HCT116 (cell line): ENCODE measurements at regions not wholly inside any gene's neighbourhood (a gene's known extent, or its start where the extent isn't known, plus 50 kb on each side); places are given as distances from the start of the nearest gene placed in this dataset.

Source experiments
- ATAC-seq: fragments of 200-7000 bp; cut with Tn5 transposase; 2 replicates; pipeline ENCODE4 v1.9.1; 2020; ENCODE audit warnings: mild to moderate bottlenecking, moderate library complexity
- BruUV-seq: library from RNA; stranded (reverse); fragments of 400-500 nt; replicated peaks from 2 replicates; lab custom pipeline; 2021; lab: Mats Ljungman, UMichigan
- CTCF ChIA-PET: fragments of 300-600 bp; sonication (Branson Sonifier 250); formaldehyde crosslinking; loops from one replicate; lab custom pipeline; 2021; ENCODE audit warnings: antibody characterized with exemption; lab: Charles Lee
- POLR2A ChIA-PET: fragments of 300-600, 350-600 bp; sonication (Branson Sonifier 250); formaldehyde crosslinking; loops from one replicate; lab custom pipeline; 2021; ENCODE audit warnings: antibody characterized with exemption; lab: Charles Lee
- RAD21 ChIA-PET, 2 experiments: fragments of 300-600 bp; sonication (Branson Sonifier 250); formaldehyde crosslinking; loops; one replicate each; lab custom pipeline; 2023; ENCODE audit warnings: low total read pairs in 2 of 2; ENCODE audit not compliant: uncharacterized antibody in 2 of 2, unreplicated experiment in 2 of 2, low non-redundant PET in 1 of 2; lab: Charles Lee
- DNase-seq: peaks from one replicate; pipeline ENCODE4 v3.0.0-alpha.2; 2010; ENCODE audit warnings: low read depth, low spot score
- H2AFZ ChIP-seq: fragments of 200-600 bp; shearing (Covaris generic), sonication (generic); 2 replicates; pipeline ENCODE4 v1.6.1; 2017; ENCODE audit warnings: low read depth, mixed run types, mixed read lengths, antibody characterized with exemption, low read length; ENCODE audit not compliant: poor library complexity, severe bottlenecking
- H3K27ac ChIP-seq: 2 replicates; pipeline ENCODE4 v1.5.1; 2012; ENCODE audit warnings: low read depth, low read length
- H3K27me3 ChIP-seq: fragments of 200-600 bp; sonication (generic); 2 replicates; pipeline ENCODE4 v1.6.1; 2016; ENCODE audit warnings: mixed run types, low read length, mixed read lengths; ENCODE audit not compliant: insufficient read depth
- H3K36me3 ChIP-seq, 2 experiments: fragments of 200-500 bp in 1 of 2; fragments of 200-600 bp in 1 of 2; sonication (Bioruptor generic) in 1 of 2; sonication (generic) in 1 of 2; 2 replicates each; pipeline versions ENCODE4 v1.5.1 to v1.6.1; 2014 to 2016; ENCODE audit warnings: low read length in 2 of 2, inconsistent platforms in 1 of 2, mixed read lengths in 1 of 2, mixed run types in 1 of 2; ENCODE audit not compliant: insufficient read depth in 2 of 2, control insufficient read depth in 1 of 2
- H3K4me1 ChIP-seq, 2 experiments: fragments of 200-600 bp in 1 of 2; sonication (generic) in 1 of 2; 2 replicates each; pipeline versions ENCODE4 v1.5.1 to v1.6.1; 2012 to 2017; ENCODE audit warnings: low read length in 2 of 2, inconsistent platforms in 1 of 2, mild to moderate bottlenecking in 1 of 2, mixed read lengths in 1 of 2, mixed run types in 1 of 2, moderate library complexity in 1 of 2; ENCODE audit not compliant: insufficient read depth in 2 of 2, control insufficient read depth in 1 of 2
- H3K4me2 ChIP-seq: fragments of 200-600 bp; sonication (generic); 2 replicates; pipeline ENCODE4 v1.6.1; 2017; ENCODE audit warnings: mixed run types, low read length, mixed read lengths
- H3K4me3 ChIP-seq, 2 experiments: fragments of 200-600 bp in 1 of 2; sonication (generic) in 1 of 2; replicated peaks in 1 of 2; 2 replicates each; pipeline ENCODE4 v1.5.1; 2011 to 2016; ENCODE audit warnings: low read length in 2 of 2, control low read depth in 1 of 2, low read depth in 1 of 2, mild to moderate bottlenecking in 1 of 2, mixed read lengths in 1 of 2, mixed run types in 1 of 2
- H3K79me2 ChIP-seq: fragments of 200-600 bp; sonication (generic); 2 replicates; pipeline ENCODE4 v1.6.1; 2017; ENCODE audit warnings: mild to moderate bottlenecking, mixed run types, low read length, moderate library complexity, mixed read lengths; ENCODE audit not compliant: insufficient read depth
- H3K9ac ChIP-seq: fragments of 200-600 bp; sonication (generic); 2 replicates; pipeline ENCODE4 v1.6.1; 2016; ENCODE audit warnings: low read length, mixed read lengths
- H3K9me2 ChIP-seq: fragments of 200-600 bp; sonication (generic), shearing (Covaris generic); 2 replicates; pipeline ENCODE4 v1.6.1; 2017; ENCODE audit warnings: mixed run types, mild to moderate bottlenecking, moderate library complexity; ENCODE audit not compliant: insufficient read depth
- H3K9me3 ChIP-seq, 2 experiments: fragments of 200-500 bp in 1 of 2; fragments of 200-600 bp in 1 of 2; sonication (Bioruptor generic) in 1 of 2; sonication (generic) in 1 of 2; 2 replicates each; pipeline ENCODE4 v1.6.1; 2014 to 2017; ENCODE audit warnings: low read length in 2 of 2, mixed read lengths in 2 of 2, inconsistent platforms in 1 of 2, low read depth in 1 of 2, mild to moderate bottlenecking in 1 of 2, mixed run types in 1 of 2, moderate library complexity in 1 of 2; ENCODE audit not compliant: control insufficient read depth in 1 of 2, insufficient read depth in 1 of 2
- H4K20me1 ChIP-seq: fragments of 200-600 bp; sonication (generic), shearing (Covaris generic); 2 replicates; pipeline ENCODE4 v1.6.1; 2017; ENCODE audit warnings: mixed run types, mild to moderate bottlenecking, moderate library complexity; ENCODE audit not compliant: insufficient read depth
- ATF3 ChIP-seq: IDR thresholded peaks from 2 replicates; pipeline ENCODE4 v1.6.1; 2012
- CTCF ChIP-seq, 3 experiments: fragments of 200-600 bp in 1 of 3; sonication (generic) in 1 of 3; IDR thresholded peaks in 2 of 3; conservative IDR thresholded peaks in 1 of 3; 2 replicates each; pipeline ENCODE4 v1.5.1; 2012 to 2017; ENCODE audit warnings: low read depth in 2 of 3, low read length in 2 of 3, antibody characterized with exemption in 1 of 3, borderline replicate concordance in 1 of 3, control low read depth in 1 of 3, mild to moderate bottlenecking in 1 of 3, mixed read lengths in 1 of 3, mixed run types in 1 of 3, moderate library complexity in 1 of 3; ENCODE audit not compliant: insufficient read depth in 1 of 3
- EGR1 ChIP-seq: IDR thresholded peaks from 2 replicates; pipeline ENCODE4 v1.6.1; 2012; ENCODE audit warnings: low read depth
- JUND ChIP-seq: IDR thresholded peaks from 2 replicates; pipeline ENCODE4 v1.6.1; 2012
- POLR2AphosphoS5 ChIP-seq: IDR thresholded peaks from 2 replicates; pipeline ENCODE4 v1.6.1; 2011; ENCODE audit warnings: mild to moderate bottlenecking, low read depth, low read length, moderate library complexity
- RAD21 ChIP-seq: IDR thresholded peaks from 2 replicates; pipeline ENCODE4 v1.6.1; 2012; ENCODE audit warnings: low read depth, mild to moderate bottlenecking
- SRF ChIP-seq: IDR thresholded peaks from 2 replicates; pipeline ENCODE4 v1.6.1; 2012; ENCODE audit warnings: low read depth
- YY1 ChIP-seq: IDR thresholded peaks from 2 replicates; pipeline ENCODE4 v1.6.1; 2011; ENCODE audit warnings: low read length, low read depth, moderate library complexity, mild to moderate bottlenecking; ENCODE audit not compliant: insufficient replicate concordance; ENCODE audit errors: extremely low read depth
- intact Hi-C: fragments of 100-400 bp; cut with micrococcal nuclease; formaldehyde crosslinking; loops from 2 replicates; pipeline ENCODE4 v1.10.0; 2022

- no peak overlapping the region for H3K27ac ChIP-seq
- H3K9ac ChIP-seq, result no peak overlapping the region
- no peak overlapping the region for H3K4me3 ChIP-seq
- no peaks in the 10 kb centered on the region for H3K36me3 ChIP-seq
- H3K79me2 ChIP-seq, result no peaks in the 10 kb centered on the region
- RAD21 ChIA-PET, result no interaction called here
- CTCF ChIA-PET, result no interaction called here
- POLR2A ChIA-PET, result no interaction called here
- TF ChIP-seq ATF3, result no peak
- no peak for TF ChIP-seq CTCF (IDR thresholded peaks at IDR 0.05 in 2 of 3, conservative IDR thresholded peaks at IDR 0.05 in 1 of 3; ENCODE audit: borderline replicate concordance in 1 of 3, insufficient read depth in 1 of 3, low read depth in 2 of 3, low read length in 2 of 3)
- TF ChIP-seq SRF, result no peak
- no peak for TF ChIP-seq EGR1
- TF ChIP-seq POLR2AphosphoS5, result no peak
- no peak for TF ChIP-seq RAD21
- H4K20me1 ChIP-seq, result no peaks in the 10 kb centered on the region
- H3K4me1 ChIP-seq, result no peaks in the 10 kb centered on the region
- BruUV-seq, result no TSS peak
- no peak for ATAC-seq
- H2AFZ ChIP-seq, result no peak overlapping the region
- no peaks in the 10 kb centered on the region for H3K27me3 ChIP-seq
- no peak for DNase-seq
- H3K9me2 ChIP-seq, result no peaks in the 10 kb centered on the region
- H3K4me2 ChIP-seq, result no peak overlapping the region
- H3K9me3 ChIP-seq, result peaks cover 0 to 5% of the 10 kb centered on the region in 2 experiments; a peak in 1 of 4 replicates
- intact Hi-C loops, result no loop called here
These were observed 512.2 kb upstream of the PKDCC start for GRCh38 chr2:41535575-41535974.

GRCh38 chr2:41540272-41540998 lies 507.4 kb upstream of the PKDCC start:
- no peak for DNase-seq
- no peak for TF ChIP-seq JUND
- TF ChIP-seq YY1, result no peak
- no peak for TF ChIP-seq EGR1
- no peak overlapping the region for H3K9ac ChIP-seq
- no peak overlapping the region for H3K27ac ChIP-seq
- H2AFZ ChIP-seq, result no peak overlapping the region
- H3K27me3 ChIP-seq, result no peaks in the 10 kb centered on the region
- no peak overlapping the region for H3K4me2 ChIP-seq
- no peaks in the 10 kb centered on the region for H4K20me1 ChIP-seq
- H3K36me3 ChIP-seq, result no peaks in the 10 kb centered on the region
- RAD21 ChIA-PET, result no interaction called here
- no peaks in the 10 kb centered on the region for H3K4me1 ChIP-seq
- no peak for ATAC-seq
- no peaks in the 10 kb centered on the region; a peak in 1 of 4 replicates for H3K9me3 ChIP-seq
- H3K4me3 ChIP-seq, result no peak overlapping the region
- POLR2A ChIA-PET, result no interaction called here
- H3K9me2 ChIP-seq, result no peaks in the 10 kb centered on the region
- no TSS peak for BruUV-seq
- no peaks in the 10 kb centered on the region for H3K79me2 ChIP-seq
- intact Hi-C loops, result no loop called here
- CTCF ChIA-PET, result no interaction called here
